GM19240 (cell line): ENCODE measurements at regions not wholly inside any gene's neighbourhood (a gene's known extent, or its start where the extent isn't known, plus 50 kb on each side); places are given as distances from the start of the nearest gene placed in this dataset.
A peak's percentile ranks its signal among the peaks of the same experiment; 100 is the strongest.

Source experiments
- DNase-seq: peaks from one replicate; pipeline ENCODE4 v3.0.0; 2011; ENCODE audit warnings: low spot score; ENCODE audit not compliant: insufficient read length

GRCh38 chr9:16154521-16155078 lies 601.8 kb downstream of the CCDC171 start:
- DNase-seq, result no peak

GRCh38 chr9:16155878-16156277 lies 603.0 kb downstream of the CCDC171 start:
- DNase-seq, result no peak

GRCh38 chr9:16157216-16157615 lies 604.4 kb downstream of the CCDC171 start:
- no peak for DNase-seq

- no peak for DNase-seq
These were observed 604.8 kb downstream of the CCDC171 start for GRCh38 chr9:16157651-16158050.

GRCh38 chr9:16158093-16158492 lies 605.2 kb downstream of the CCDC171 start:
- no peak for DNase-seq

GRCh38 chr9:16161483-16161882 lies 608.6 kb downstream of the CCDC171 start:
- no peak for DNase-seq

GRCh38 chr9:16170119-16170518 lies 617.3 kb downstream of the CCDC171 start:
- no peak for DNase-seq

- DNase-seq, result no peak
These were observed 619.1 kb downstream of the CCDC171 start for GRCh38 chr9:16171911-16172310.

- DNase-seq, result no peak
These were observed 620.0 kb downstream of the CCDC171 start for GRCh38 chr9:16172796-16173195.

- DNase-seq, result no peak
These were observed 622.1 kb downstream of the CCDC171 start for GRCh38 chr9:16174915-16175314.

- DNase-seq, result no peak
These were observed 622.6 kb downstream of the CCDC171 start for GRCh38 chr9:16175461-16175860.

- no peak for DNase-seq
These were observed 625.5 kb downstream of the CCDC171 start for GRCh38 chr9:16178294-16178693.

- no peak for DNase-seq
These were observed 626.7 kb downstream of the CCDC171 start for GRCh38 chr9:16179566-16179965.

- DNase-seq, result no peak
These were observed 627.2 kb downstream of the CCDC171 start for GRCh38 chr9:16180091-16180490.

GRCh38 chr9:16180546-16180945 lies 627.7 kb downstream of the CCDC171 start:
- no peak for DNase-seq

GRCh38 chr9:16181539-16181938 lies 628.7 kb downstream of the CCDC171 start:
- DNase-seq, result no peak

- DNase-seq, result no peak
These were observed 629.9 kb downstream of the CCDC171 start for GRCh38 chr9:16182784-16183183.

- DNase-seq, result no peak
These were observed 632.3 kb downstream of the CCDC171 start for GRCh38 chr9:16184964-16185646.

GRCh38 chr9:16191191-16191590 lies 638.3 kb downstream of the CCDC171 start:
- DNase-seq, result no peak

- DNase-seq, result peak; percentile 23
These were observed 639.0 kb downstream of the CCDC171 start for GRCh38 chr9:16191691-16192402.

GRCh38 chr9:16192403-16193017 lies 639.7 kb downstream of the CCDC171 start:
- DNase-seq, result no peak

- DNase-seq, result no peak
These were observed 640.2 kb downstream of the CCDC171 start for GRCh38 chr9:16193066-16193465.
